ENCODE measurements at regions not wholly inside any gene's neighbourhood (a gene's known extent, or its start where the extent isn't known, plus 50 kb on each side); places are given as distances from the start of the nearest gene placed in this dataset.

- no peak overlapping the region for H3K27ac ChIP-seq
- intact Hi-C loops (cut with DNase I; ENCODE audit: low total_unique reads), result loop anchor here (5.0 kb wide), 1 partner anchor 169 kb away; no protein-coding TSS in a partner anchor
- TF ChIP-seq POLR2A (IDR thresholded peaks at IDR 0.05), result no peak
- TF ChIP-seq, protein P1, sequence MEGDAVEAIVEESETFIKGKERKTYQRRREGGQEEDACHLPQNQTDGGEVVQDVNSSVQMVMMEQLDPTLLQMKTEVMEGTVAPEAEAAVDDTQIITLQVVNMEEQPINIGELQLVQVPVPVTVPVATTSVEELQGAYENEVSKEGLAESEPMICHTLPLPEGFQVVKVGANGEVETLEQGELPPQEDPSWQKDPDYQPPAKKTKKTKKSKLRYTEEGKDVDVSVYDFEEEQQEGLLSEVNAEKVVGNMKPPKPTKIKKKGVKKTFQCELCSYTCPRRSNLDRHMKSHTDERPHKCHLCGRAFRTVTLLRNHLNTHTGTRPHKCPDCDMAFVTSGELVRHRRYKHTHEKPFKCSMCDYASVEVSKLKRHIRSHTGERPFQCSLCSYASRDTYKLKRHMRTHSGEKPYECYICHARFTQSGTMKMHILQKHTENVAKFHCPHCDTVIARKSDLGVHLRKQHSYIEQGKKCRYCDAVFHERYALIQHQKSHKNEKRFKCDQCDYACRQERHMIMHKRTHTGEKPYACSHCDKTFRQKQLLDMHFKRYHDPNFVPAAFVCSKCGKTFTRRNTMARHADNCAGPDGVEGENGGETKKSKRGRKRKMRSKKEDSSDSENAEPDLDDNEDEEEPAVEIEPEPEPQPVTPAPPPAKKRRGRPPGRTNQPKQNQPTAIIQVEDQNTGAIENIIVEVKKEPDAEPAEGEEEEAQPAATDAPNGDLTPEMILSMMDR (IDR thresholded peaks at IDR 0.05), result no peak
- H3K4me3 ChIP-seq, result no peak overlapping the region
- H3K27me3 ChIP-seq, result no peaks in the 10 kb centered on the region
- no peaks in the 10 kb centered on the region for H3K36me3 ChIP-seq
- H3K4me1 ChIP-seq, result no peaks in the 10 kb centered on the region
- no peaks in the 10 kb centered on the region for H3K9me3 ChIP-seq
- no peak for DNase-seq
Observed at GRCh38 chr12:76622915-76623314, 63.3 kb upstream of the OSBPL8 start.

- intact Hi-C loops (cut with DNase I; ENCODE audit: low total_unique reads), result loop anchor here (5.0 kb wide), 1 partner anchor 168 kb away; no protein-coding TSS in a partner anchor
- Histone ChIP-seq H3K27me3 (no peaks in the 10 kb centered on the region), H3K27ac (no peak overlapping the region), H3K4me3 (no peak overlapping the region), H3K9me3 (no peaks in the 10 kb centered on the region), H3K36me3 (no peaks in the 10 kb centered on the region), H3K4me1 (no peaks in the 10 kb centered on the region)
- TF ChIP-seq, protein P1 (IDR thresholded peaks at IDR 0.05), result no peak
- TF ChIP-seq POLR2A (IDR thresholded peaks at IDR 0.05), result no peak
- DNase-seq, result no peak
Observed at GRCh38 chr12:76623931-76624330, 64.4 kb upstream of the OSBPL8 start.

DNA sequence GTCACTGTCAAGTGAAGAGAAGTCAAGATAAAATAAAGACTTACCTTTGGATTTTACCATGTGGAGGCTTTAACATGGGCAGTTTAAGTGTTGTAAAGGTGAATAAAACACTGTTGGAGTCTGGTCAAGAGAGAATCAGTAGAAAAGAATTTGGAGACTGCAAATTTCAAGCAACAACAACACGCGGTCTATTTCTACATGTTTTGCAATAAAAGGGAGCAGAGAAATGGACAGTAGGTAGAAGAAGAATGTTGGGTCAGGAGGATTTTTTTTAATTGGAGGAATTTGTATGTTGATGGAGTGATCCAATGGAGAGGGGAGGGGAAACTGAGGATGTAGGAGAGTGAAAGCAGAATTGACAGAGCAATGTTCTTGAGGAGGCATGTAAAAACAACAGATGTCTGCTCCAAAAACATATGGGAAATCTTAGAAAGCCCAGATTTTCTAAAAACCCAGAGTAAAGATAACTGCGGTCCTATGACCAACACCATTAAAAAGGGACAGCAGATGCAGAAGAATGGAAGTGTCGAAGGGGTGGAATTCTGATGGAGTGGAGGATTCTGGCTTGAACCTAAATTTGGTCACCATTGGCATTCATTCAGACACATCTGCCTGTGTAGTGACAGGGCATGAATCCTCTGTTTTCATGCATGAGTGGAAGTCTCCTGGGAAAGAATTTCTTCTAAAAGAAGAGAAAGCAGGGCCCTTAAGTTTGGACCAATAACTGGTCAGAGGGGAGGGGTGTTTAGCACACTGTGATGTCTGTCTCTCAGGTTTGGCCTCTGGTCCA, 68.0 kb upstream of the OSBPL8 start:
- Histone ChIP-seq H3K9me3 (no peaks in the 10 kb centered on the region), H3K27ac (peak overlapping the region in 1 of 2 donors; percentile 31), H3K4me1 (no peaks in the 10 kb centered on the region), H3K36me3 (no peaks in the 10 kb centered on the region), H3K4me3 (no peak overlapping the region), H3K27me3 (no peaks in the 10 kb centered on the region)
- intact Hi-C loops (cut with DNase I; ENCODE audit: low total_unique reads), result no loop called here
- DNase-seq, result no peak
- no peak for TF ChIP-seq POLR2A (IDR thresholded peaks at IDR 0.05)
- TF ChIP-seq, protein P1 (IDR thresholded peaks at IDR 0.05), result no peak

DNA sequence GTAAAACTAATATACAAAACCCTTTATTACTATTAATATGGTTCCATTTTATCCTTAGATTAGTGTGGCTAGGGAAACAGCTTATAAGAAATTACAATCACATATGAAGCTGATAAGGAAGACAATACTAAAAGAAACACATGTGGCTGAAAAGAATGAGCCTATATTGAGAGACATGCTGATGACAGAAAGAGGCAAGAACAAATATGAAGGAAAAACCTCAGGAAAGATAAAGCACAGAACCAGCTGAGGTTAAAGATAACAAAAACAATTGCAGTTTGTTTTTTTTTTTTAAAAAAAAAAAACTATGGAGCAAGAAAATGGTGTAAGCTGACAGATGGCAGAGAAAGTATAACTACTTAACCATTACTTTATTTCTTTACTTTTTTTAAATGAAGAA, 69.2 kb upstream of the OSBPL8 start:
- no peak for DNase-seq
- no peaks in the 10 kb centered on the region for H3K36me3 ChIP-seq

GRCh38 chr12:76631741-76632140, 72.2 kb upstream of the OSBPL8 start:
- Histone ChIP-seq H3K27me3 (no peaks in the 10 kb centered on the region), H3K27ac (no peak overlapping the region), H3K4me1 (no peaks in the 10 kb centered on the region), H3K36me3 (no peaks in the 10 kb centered on the region), H3K9me3 (no peaks in the 10 kb centered on the region), H3K4me3 (no peak overlapping the region)
- no peak for TF ChIP-seq POLR2A (IDR thresholded peaks at IDR 0.05)
- TF ChIP-seq, protein P1 (IDR thresholded peaks at IDR 0.05), result no peak
- intact Hi-C loops (cut with DNase I; ENCODE audit: low total_unique reads), result no loop called here
- no peak for DNase-seq

More for the DNA sequence above, 69.2 kb upstream of the OSBPL8 start:
- no peak for TF ChIP-seq POLR2A (IDR thresholded peaks at IDR 0.05)
- TF ChIP-seq, protein P1 (IDR thresholded peaks at IDR 0.05), result no peak
- H3K4me3 ChIP-seq, result no peak overlapping the region
- H3K9me3 ChIP-seq, result no peaks in the 10 kb centered on the region
- no peaks in the 10 kb centered on the region for H3K27me3 ChIP-seq
- H3K4me1 ChIP-seq, result no peaks in the 10 kb centered on the region
- no peak overlapping the region for H3K27ac ChIP-seq
- intact Hi-C loops (cut with DNase I; ENCODE audit: low total_unique reads), result no loop called here
